HL-60 (cell line): ENCODE measurements at regions not wholly inside any gene's neighbourhood (a gene's known extent, or its start where the extent isn't known, plus 50 kb on each side); places are given as distances from the start of the nearest gene placed in this dataset.
"Not testable (repeated sequence)": the region's sequence is repeated elsewhere in the genome, so short reads cannot be mapped to it uniquely, and the experiment has no call there.

ENCODE experiments used
- CTCF ChIP-seq: IDR thresholded peaks from one replicate; pipeline ENCODE4 v1.5.1; 2011; ENCODE audit warnings: low read length, control low read depth, inconsistent platforms; ENCODE audit not compliant: insufficient read depth
- GABPA ChIP-seq: IDR thresholded peaks from 2 replicates; pipeline ENCODE4 v1.6.1; 2012; ENCODE audit warnings: low read depth
- POLR2AphosphoS5 ChIP-seq: IDR thresholded peaks from 2 replicates; pipeline ENCODE4 v1.6.1; 2012; ENCODE audit warnings: low read depth
- TF ChIP-seq, protein P1 (sequence below): IDR thresholded peaks from 2 replicates; pipeline ENCODE4 v1.6.1; 2012; ENCODE audit warnings: low read depth; ENCODE audit not compliant: insufficient replicate concordance

- not testable (repeated sequence) for TF ChIP-seq CTCF, POLR2AphosphoS5, GABPA
- TF ChIP-seq, protein P1, sequence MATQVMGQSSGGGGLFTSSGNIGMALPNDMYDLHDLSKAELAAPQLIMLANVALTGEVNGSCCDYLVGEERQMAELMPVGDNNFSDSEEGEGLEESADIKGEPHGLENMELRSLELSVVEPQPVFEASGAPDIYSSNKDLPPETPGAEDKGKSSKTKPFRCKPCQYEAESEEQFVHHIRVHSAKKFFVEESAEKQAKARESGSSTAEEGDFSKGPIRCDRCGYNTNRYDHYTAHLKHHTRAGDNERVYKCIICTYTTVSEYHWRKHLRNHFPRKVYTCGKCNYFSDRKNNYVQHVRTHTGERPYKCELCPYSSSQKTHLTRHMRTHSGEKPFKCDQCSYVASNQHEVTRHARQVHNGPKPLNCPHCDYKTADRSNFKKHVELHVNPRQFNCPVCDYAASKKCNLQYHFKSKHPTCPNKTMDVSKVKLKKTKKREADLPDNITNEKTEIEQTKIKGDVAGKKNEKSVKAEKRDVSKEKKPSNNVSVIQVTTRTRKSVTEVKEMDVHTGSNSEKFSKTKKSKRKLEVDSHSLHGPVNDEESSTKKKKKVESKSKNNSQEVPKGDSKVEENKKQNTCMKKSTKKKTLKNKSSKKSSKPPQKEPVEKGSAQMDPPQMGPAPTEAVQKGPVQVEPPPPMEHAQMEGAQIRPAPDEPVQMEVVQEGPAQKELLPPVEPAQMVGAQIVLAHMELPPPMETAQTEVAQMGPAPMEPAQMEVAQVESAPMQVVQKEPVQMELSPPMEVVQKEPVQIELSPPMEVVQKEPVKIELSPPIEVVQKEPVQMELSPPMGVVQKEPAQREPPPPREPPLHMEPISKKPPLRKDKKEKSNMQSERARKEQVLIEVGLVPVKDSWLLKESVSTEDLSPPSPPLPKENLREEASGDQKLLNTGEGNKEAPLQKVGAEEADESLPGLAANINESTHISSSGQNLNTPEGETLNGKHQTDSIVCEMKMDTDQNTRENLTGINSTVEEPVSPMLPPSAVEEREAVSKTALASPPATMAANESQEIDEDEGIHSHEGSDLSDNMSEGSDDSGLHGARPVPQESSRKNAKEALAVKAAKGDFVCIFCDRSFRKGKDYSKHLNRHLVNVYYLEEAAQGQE, result not testable (repeated sequence)
Observed at GRCh38 chr6:57942966-57943365, 625.5 kb downstream of the PRIM2 start.
